H9 (cell line): ENCODE measurements at regions not wholly inside any gene's neighbourhood (a gene's known extent, or its start where the extent isn't known, plus 50 kb on each side); places are given as distances from the start of the nearest gene placed in this dataset.

Experiments
- DNase-seq: peaks from one replicate; pipeline ENCODE4 v3.0.0-alpha.2; 2017
- H2AFZ ChIP-seq: one replicate; pipeline ENCODE4 v1.6.1; 2013; ENCODE audit warnings: mild to moderate bottlenecking, low read length, control low read depth, moderate library complexity
- H2AK5ac ChIP-seq: 2 replicates; pipeline ENCODE4 v1.6.1; 2013; ENCODE audit warnings: low read length, control low read depth, mixed read lengths; ENCODE audit not compliant: insufficient read length
- H2BK120ac ChIP-seq: one replicate; pipeline ENCODE4 v1.6.1; 2013; ENCODE audit warnings: low read depth, mild to moderate bottlenecking, low read length, control low read depth, inconsistent platforms; ENCODE audit not compliant: poor library complexity, severe bottlenecking
- H2BK12ac ChIP-seq: 2 replicates; pipeline ENCODE4 v1.6.1; 2013; ENCODE audit warnings: low read length, control low read depth, mixed read lengths, low read depth; ENCODE audit not compliant: insufficient read length
- H2BK15ac ChIP-seq: 2 replicates; pipeline ENCODE4 v1.6.1; 2013; ENCODE audit warnings: low read depth, low read length, control low read depth
- H2BK20ac ChIP-seq: one replicate; pipeline ENCODE4 v1.6.1; 2013; ENCODE audit warnings: low read depth, mild to moderate bottlenecking, low read length, control low read depth, inconsistent platforms; ENCODE audit not compliant: poor library complexity, severe bottlenecking
- H2BK5ac ChIP-seq: 2 replicates; pipeline ENCODE4 v1.6.1; 2013; ENCODE audit warnings: low read length, control low read depth, mixed read lengths; ENCODE audit not compliant: insufficient read length
- H3K14ac ChIP-seq: 2 replicates; pipeline ENCODE4 v1.6.1; 2013; ENCODE audit warnings: low read length, control low read depth; ENCODE audit not compliant: insufficient read depth
- H3K18ac ChIP-seq: 2 replicates; pipeline ENCODE4 v1.6.1; 2013; ENCODE audit warnings: low read depth, mild to moderate bottlenecking, mixed read lengths, low read length, control low read depth; ENCODE audit not compliant: insufficient read length
- H3K23ac ChIP-seq: 2 replicates; pipeline ENCODE4 v1.6.1; 2013; ENCODE audit warnings: low read length, control low read depth, mixed read lengths, low read depth; ENCODE audit not compliant: insufficient read length
- H3K23me2 ChIP-seq: 2 replicates; pipeline ENCODE4 v1.6.1; 2013; ENCODE audit warnings: low read depth, mild to moderate bottlenecking, mixed read lengths, low read length, control low read depth; ENCODE audit not compliant: insufficient read length, poor library complexity, severe bottlenecking
- H3K27ac ChIP-seq: 2 replicates; pipeline ENCODE4 v1.5.1; 2013; ENCODE audit warnings: low read length, control low read depth, mixed read lengths, low read depth; ENCODE audit not compliant: insufficient read length
- H3K27me3 ChIP-seq: 2 replicates; pipeline ENCODE4 v1.6.1; 2013; ENCODE audit warnings: low read length, control low read depth, inconsistent platforms; ENCODE audit not compliant: insufficient read depth
- H3K4ac ChIP-seq: 2 replicates; pipeline ENCODE4 v1.6.1; 2013; ENCODE audit warnings: low read depth, mild to moderate bottlenecking, control low read depth, inconsistent platforms, low read length, moderate library complexity
- H3K4me1 ChIP-seq: 2 replicates; pipeline ENCODE4 v1.6.1; 2013; ENCODE audit warnings: low read length, control low read depth, inconsistent platforms; ENCODE audit not compliant: insufficient read depth
- H3K4me2 ChIP-seq: 2 replicates; pipeline ENCODE4 v1.6.1; 2013; ENCODE audit warnings: low read length, control low read depth, mixed read lengths; ENCODE audit not compliant: insufficient read length, insufficient read depth
- H3K56ac ChIP-seq: 2 replicates; pipeline ENCODE4 v1.6.1; 2013; ENCODE audit warnings: low read depth, mild to moderate bottlenecking, mixed read lengths, low read length, control low read depth; ENCODE audit not compliant: insufficient read length
- H3K79me1 ChIP-seq: 2 replicates; pipeline ENCODE4 v1.6.1; 2013; ENCODE audit warnings: low read depth, mild to moderate bottlenecking, moderate library complexity, low read length, control low read depth, inconsistent platforms; ENCODE audit not compliant: insufficient read depth, poor library complexity, severe bottlenecking
- H3K79me2 ChIP-seq: 2 replicates; pipeline ENCODE4 v1.6.1; 2013; ENCODE audit warnings: low read length, control low read depth, inconsistent platforms; ENCODE audit not compliant: insufficient read depth
- H3K9ac ChIP-seq: 2 replicates; pipeline ENCODE4 v1.6.1; 2013; ENCODE audit warnings: low read length, control low read depth, mixed read lengths; ENCODE audit not compliant: insufficient read length; ENCODE audit errors: extremely low read depth
- H3K9me3 ChIP-seq: one replicate; pipeline ENCODE4 v1.6.1; 2013; ENCODE audit warnings: low read depth, low read length, inconsistent platforms; ENCODE audit not compliant: control insufficient read depth
- H3T11ph ChIP-seq: one replicate; pipeline ENCODE4 v1.6.1; 2013; ENCODE audit warnings: mild to moderate bottlenecking, low read length, control low read depth, inconsistent platforms
- H4K20me1 ChIP-seq: one replicate; pipeline ENCODE4 v1.6.1; 2013; ENCODE audit not compliant: control insufficient read depth, insufficient read length, insufficient read depth
- H4K5ac ChIP-seq: 2 replicates; pipeline ENCODE4 v1.6.1; 2013; ENCODE audit warnings: low read depth, mild to moderate bottlenecking, mixed read lengths, low read length, control low read depth; ENCODE audit not compliant: insufficient read length
- H4K8ac ChIP-seq: replicated peaks from 2 replicates; pipeline ENCODE4 v1.6.1; 2013; ENCODE audit warnings: low read length, control low read depth, mixed read lengths, low read depth; ENCODE audit not compliant: insufficient read length
- H4K91ac ChIP-seq: 2 replicates; pipeline ENCODE4 v1.6.1; 2013; ENCODE audit warnings: low read depth, mild to moderate bottlenecking, moderate library complexity, mixed read lengths, low read length, control low read depth; ENCODE audit not compliant: insufficient read length
- H3K27ac Mint-ChIP-seq, 3 experiments: 2 replicates in 2 of 3; 3 replicates in 1 of 3; pipeline ENCODE4 v1.8.0; 2020 to 2021; ENCODE audit warnings: mixed read lengths in 3 of 3, mild to moderate bottlenecking in 1 of 3, moderate library complexity in 1 of 3
- H3K27me3 Mint-ChIP-seq: 2 replicates; pipeline ENCODE4 v1.8.0; 2021; ENCODE audit warnings: low read depth, mild to moderate bottlenecking, moderate library complexity, mixed read lengths
- H3K36me3 Mint-ChIP-seq, 3 experiments: 2 replicates in 2 of 3; 3 replicates in 1 of 3; pipeline ENCODE4 v1.8.0; 2020 to 2021; ENCODE audit warnings: low read depth in 3 of 3, mixed read lengths in 3 of 3; ENCODE audit not compliant: insufficient read depth in 1 of 3
- H3K4me1 Mint-ChIP-seq, 2 experiments: 2 replicates each; pipeline ENCODE4 v1.8.0; 2020; ENCODE audit warnings: mixed read lengths in 2 of 2
- H3K4me3 Mint-ChIP-seq, 2 experiments: 2 replicates in 1 of 2; 3 replicates in 1 of 2; pipeline ENCODE4 v1.8.0; 2020 to 2021; ENCODE audit warnings: mild to moderate bottlenecking in 2 of 2, mixed read lengths in 2 of 2, moderate library complexity in 1 of 2
- H3K9me3 Mint-ChIP-seq, 2 experiments: 2 replicates in 1 of 2; 3 replicates in 1 of 2; pipeline ENCODE4 v1.8.0; 2020; ENCODE audit warnings: mild to moderate bottlenecking in 2 of 2, mixed read lengths in 2 of 2, moderate library complexity in 1 of 2
- CTCF ChIP-seq: fragments of 200-600 bp; sonication (generic); conservative IDR thresholded peaks from 3 replicates; pipeline ENCODE4 v1.8.0; 2021; ENCODE audit warnings: antibody characterized with exemption, mild to moderate bottlenecking
- WGBS: extraction: QIAGEN DNeasy Blood & Tissue Kit; methylation state at CpG from one replicate; pipeline ENCODE4 v1.1.7; 2013; ENCODE audit warnings: missing lambda C conversion rate, low lambda C conversion rate, mixed read lengths; ENCODE audit not compliant: insufficient read length; ENCODE audit errors: extremely low coverage; 5-methylcytosine and 5-hydroxymethylcytosine counted together

- no peak overlapping the region for H3K27ac ChIP-seq
- H4K5ac ChIP-seq, result no peak overlapping the region
- no peak overlapping the region for H4K8ac ChIP-seq
- H3K4me1 ChIP-seq, result no peaks in the 10 kb centered on the region
- no peak overlapping the region for H2AK5ac ChIP-seq
- H3K23me2 ChIP-seq, result no peaks in the 10 kb centered on the region
- no peak for TF ChIP-seq CTCF
- H2AFZ ChIP-seq, result no peak overlapping the region
- H3T11ph ChIP-seq, result no peak overlapping the region
- no peak overlapping the region for H2BK12ac ChIP-seq
- H3K4ac ChIP-seq, result no peak overlapping the region
- Mint-ChIP-seq H3K27ac (no peak overlapping the region), H3K4me3 (no peak overlapping the region), H3K27me3 (peaks cover 1% of the 10 kb centered on the region; the same call in 1 of the 2 replicates), H3K36me3 (peaks cover 0 to 4% (median 2%) of the 10 kb centered on the region in 3 experiments; a peak in 2 of 7 replicates), H3K4me1 (no peaks in the 10 kb centered on the region), H3K9me3 (no peaks in the 10 kb centered on the region; a peak in 1 of 5 replicates)
- H3K18ac ChIP-seq, result no peak overlapping the region
- no peak for DNase-seq
- H3K56ac ChIP-seq, result no peak overlapping the region
- WGBS, result no CpG with 5 or more reads among the region's 3 CpGs
- no peaks in the 10 kb centered on the region for H4K20me1 ChIP-seq
- H3K4me2 ChIP-seq, result no peak overlapping the region
- no peaks in the 10 kb centered on the region for H3K79me1 ChIP-seq
- H2BK120ac ChIP-seq, result no peak overlapping the region
- H3K27me3 ChIP-seq, result no peaks in the 10 kb centered on the region
- no peak overlapping the region for H3K14ac ChIP-seq
- H2BK15ac ChIP-seq, result no peak overlapping the region
- no peak overlapping the region for H2BK20ac ChIP-seq
- no peak overlapping the region for H3K23ac ChIP-seq
- H2BK5ac ChIP-seq, result no peak overlapping the region
- H3K9ac ChIP-seq, result no peak overlapping the region
- no peaks in the 10 kb centered on the region for H3K9me3 ChIP-seq
- no peaks in the 10 kb centered on the region for H3K79me2 ChIP-seq
- no peak overlapping the region for H4K91ac ChIP-seq
Measured at GRCh38 chr7:79927116-79927515, 207.5 kb upstream of the GNAI1 start.
